ENCODE measurements at regions not wholly inside any gene's neighbourhood (a gene's known extent, or its start where the extent isn't known, plus 50 kb on each side); places are given as distances from the start of the nearest gene placed in this dataset.
"Not testable (repeated sequence)": the region's sequence is repeated elsewhere in the genome, so short reads cannot be mapped to it uniquely, and the experiment has no call there.

- DNase-seq (ENCODE audit: low read depth in 2 of 2) = no peak
These were observed 402.5 kb upstream of the TPM1 start for GRCh38 chr15:62639906-62640605.

- no peak for DNase-seq (ENCODE audit: low read depth in 2 of 2)
These were observed 400.7 kb upstream of the TPM1 start for GRCh38 chr15:62641825-62642224.

GRCh38 chr15:62643572-62643971, 399.0 kb upstream of the TPM1 start:
- DNase-seq (ENCODE audit: low read depth in 2 of 2) = no peak

GRCh38 chr15:62644216-62644888, 398.2 kb upstream of the TPM1 start:
- DNase-seq (ENCODE audit: low read depth in 2 of 2) = no peak

GRCh38 chr15:62644889-62645742, 397.4 kb upstream of the TPM1 start:
- no peak for DNase-seq (ENCODE audit: low read depth in 2 of 2)

GRCh38 chr15:62647202-62647842, 395.2 kb upstream of the TPM1 start:
- no peak for DNase-seq (ENCODE audit: low read depth in 2 of 2)

- DNase-seq (ENCODE audit: low read depth in 2 of 2) = no peak
These were observed 394.6 kb upstream of the TPM1 start for GRCh38 chr15:62647843-62648505.

GRCh38 chr15:62648954-62649353, 393.6 kb upstream of the TPM1 start:
- no peak for DNase-seq (ENCODE audit: low read depth in 2 of 2)

- no peak for DNase-seq (ENCODE audit: low read depth in 2 of 2)
These were observed 392.6 kb upstream of the TPM1 start for GRCh38 chr15:62649793-62650420.

- DNase-seq (ENCODE audit: low read depth in 2 of 2) = no peak
These were observed 389.4 kb upstream of the TPM1 start for GRCh38 chr15:62653122-62653521.

- DNase-seq (ENCODE audit: low read depth in 2 of 2) = no peak
These were observed 386.5 kb upstream of the TPM1 start for GRCh38 chr15:62656071-62656470.

GRCh38 chr15:62657501-62657900, 385.0 kb upstream of the TPM1 start:
- DNase-seq (ENCODE audit: low read depth in 2 of 2) = not testable (repeated sequence)

GRCh38 chr15:62658498-62658897, 384.0 kb upstream of the TPM1 start:
- no peak for DNase-seq (ENCODE audit: low read depth in 2 of 2)

- DNase-seq (ENCODE audit: low read depth in 2 of 2) = no peak
These were observed 379.0 kb upstream of the TPM1 start for GRCh38 chr15:62663547-62663946.

GRCh38 chr15:62665449-62665848, 377.1 kb upstream of the TPM1 start:
- DNase-seq (ENCODE audit: low read depth in 2 of 2) = no peak

GRCh38 chr15:62666046-62666445, 376.5 kb upstream of the TPM1 start:
- no peak for DNase-seq (ENCODE audit: low read depth in 2 of 2)

- DNase-seq (ENCODE audit: low read depth in 2 of 2) = no peak
These were observed 370.3 kb upstream of the TPM1 start for GRCh38 chr15:62672268-62672667.

- no peak for DNase-seq (ENCODE audit: low read depth in 2 of 2)
These were observed 365.7 kb upstream of the TPM1 start for GRCh38 chr15:62676891-62677290.

GRCh38 chr15:62681939-62682896, 360.3 kb upstream of the TPM1 start:
- DNase-seq (ENCODE audit: low read depth in 2 of 2) = no peak

- not testable (repeated sequence) for DNase-seq (ENCODE audit: low read depth in 2 of 2)
These were observed 359.4 kb upstream of the TPM1 start for GRCh38 chr15:62683192-62683591.

Data from stimulated activated CD4-positive, alpha-beta T cell treated with anti-CD3 and anti-CD28 coated beads, Interleukin-1b, Interleukin-23, amount 100 ng/mL, for 1 hour (primary cell).